AG09309 (cell line): ENCODE measurements at regions not wholly inside any gene's neighbourhood (a gene's known extent, or its start where the extent isn't known, plus 50 kb on each side); places are given as distances from the start of the nearest gene placed in this dataset.

Source experiments
- DNase-seq: peaks from one replicate; pipeline ENCODE4 v3.0.0-alpha.2; 2010; ENCODE audit warnings: low read depth
- H3K4me3 ChIP-seq: 2 replicates; pipeline ENCODE4 v1.5.1; 2011; ENCODE audit warnings: mild to moderate bottlenecking, low read depth, low read length, moderate library complexity; ENCODE audit not compliant: control insufficient read depth
- CTCF ChIP-seq: IDR thresholded peaks from 2 replicates; pipeline ENCODE4 v1.5.1; 2011; ENCODE audit warnings: mild to moderate bottlenecking, low read depth, low read length, inconsistent platforms; ENCODE audit not compliant: insufficient read depth, control insufficient read depth; ENCODE audit errors: missing control alignments

- TF ChIP-seq CTCF = peak; percentile 72
- no peak overlapping the region for H3K4me3 ChIP-seq
- DNase-seq = no peak
Observed at GRCh38 chr6:85015396-85015990, 251.1 kb upstream of the TBX18 start.

GRCh38 chr6:85010865-85011264 is 246.5 kb upstream of the TBX18 start:
- H3K4me3 ChIP-seq = no peak overlapping the region
- TF ChIP-seq CTCF = no peak
- DNase-seq = no peak

- no peak for TF ChIP-seq CTCF
- no peak overlapping the region for H3K4me3 ChIP-seq
- DNase-seq = no peak
Observed at GRCh38 chr6:85008296-85009009, 244.1 kb upstream of the TBX18 start.

GRCh38 chr6:85006362-85006761 is 242.0 kb upstream of the TBX18 start:
- DNase-seq = no peak
- TF ChIP-seq CTCF = no peak
- no peak overlapping the region for H3K4me3 ChIP-seq

- H3K4me3 ChIP-seq = no peak overlapping the region
- TF ChIP-seq CTCF = no peak
- DNase-seq = no peak
Observed at GRCh38 chr6:85005494-85005893, 241.1 kb upstream of the TBX18 start.

- DNase-seq = no peak
- no peak overlapping the region for H3K4me3 ChIP-seq
- TF ChIP-seq CTCF = no peak
Observed at GRCh38 chr6:85004361-85004995, 240.1 kb upstream of the TBX18 start.
